Tibial nerve (tissue), 4 donors: ENCODE measurements at regions not wholly inside any gene's neighbourhood (a gene's known extent, or its start where the extent isn't known, plus 50 kb on each side); places are given as distances from the start of the nearest gene placed in this dataset.

Source experiments
- DNase-seq, 2 donors: peaks; one replicate each; pipeline ENCODE4 v3.0.0-alpha.2; 2019; ENCODE audit warnings: low spot score in 2 of 2
- H3K27ac ChIP-seq, 4 donors: fragments of 200-600 bp; sonication (generic) in 3 of 4; one replicate each; pipeline ENCODE4 v1.5.1; 2017 to 2019; ENCODE audit warnings: mild to moderate bottlenecking in 1 of 4
- H3K27me3 ChIP-seq, 2 donors: fragments of 200-600 bp; sonication (generic) in 1 of 2; one replicate each; pipeline versions ENCODE4 v1.5.1 to v1.6.0; 2017 to 2019
- H3K36me3 ChIP-seq, 3 donors: fragments of 200-600 bp; sonication (generic); one replicate each; pipeline ENCODE4 v1.5.1; 2018 to 2019
- H3K4me1 ChIP-seq, 4 donors: fragments of 200-600 bp; sonication (generic) in 3 of 4; one replicate each; pipeline ENCODE4 v1.5.1; 2017 to 2019
- H3K4me3 ChIP-seq, 4 donors: fragments of 200-600 bp; sonication (generic) in 3 of 4; one replicate each; pipeline ENCODE4 v1.5.1; 2017 to 2019; ENCODE audit warnings: mild to moderate bottlenecking in 1 of 4, moderate library complexity in 1 of 4
- H3K9me3 ChIP-seq, 4 donors: fragments of 200-600 bp; sonication (generic) in 3 of 4; one replicate each; pipeline ENCODE4 v1.5.1; 2017 to 2019
- EP300 ChIP-seq, 2 donors: sonication (generic); formaldehyde crosslinking; IDR thresholded peaks; one replicate each; pipeline ENCODE4 v1.6.1; 2017; ENCODE audit warnings: antibody characterized with exemption in 2 of 2, mild to moderate bottlenecking in 1 of 2
- POLR2A ChIP-seq, 2 donors: fragments of 450-650 bp; IDR thresholded peaks; one replicate each; pipeline ENCODE4 v1.6.1; 2017; ENCODE audit warnings: antibody characterized with exemption in 2 of 2, mild to moderate bottlenecking in 2 of 2, moderate library complexity in 2 of 2
- WGBS, 2 donors: methylation state at CpG; one replicate each; pipeline ENCODE4 v1.1.5; 2018; 5-methylcytosine and 5-hydroxymethylcytosine counted together
- TF ChIP-seq, protein P1 (sequence below), 5 experiments: fragments of 200-600 bp in 3 of 5; fragments of 450-650 bp in 2 of 5; sonication (generic) in 3 of 5; IDR thresholded peaks; one replicate each; pipeline ENCODE4 v1.5.1; 2016 to 2019; ENCODE audit warnings: antibody characterized with exemption in 5 of 5, mild to moderate bottlenecking in 3 of 5, moderate library complexity in 2 of 5

DNA sequence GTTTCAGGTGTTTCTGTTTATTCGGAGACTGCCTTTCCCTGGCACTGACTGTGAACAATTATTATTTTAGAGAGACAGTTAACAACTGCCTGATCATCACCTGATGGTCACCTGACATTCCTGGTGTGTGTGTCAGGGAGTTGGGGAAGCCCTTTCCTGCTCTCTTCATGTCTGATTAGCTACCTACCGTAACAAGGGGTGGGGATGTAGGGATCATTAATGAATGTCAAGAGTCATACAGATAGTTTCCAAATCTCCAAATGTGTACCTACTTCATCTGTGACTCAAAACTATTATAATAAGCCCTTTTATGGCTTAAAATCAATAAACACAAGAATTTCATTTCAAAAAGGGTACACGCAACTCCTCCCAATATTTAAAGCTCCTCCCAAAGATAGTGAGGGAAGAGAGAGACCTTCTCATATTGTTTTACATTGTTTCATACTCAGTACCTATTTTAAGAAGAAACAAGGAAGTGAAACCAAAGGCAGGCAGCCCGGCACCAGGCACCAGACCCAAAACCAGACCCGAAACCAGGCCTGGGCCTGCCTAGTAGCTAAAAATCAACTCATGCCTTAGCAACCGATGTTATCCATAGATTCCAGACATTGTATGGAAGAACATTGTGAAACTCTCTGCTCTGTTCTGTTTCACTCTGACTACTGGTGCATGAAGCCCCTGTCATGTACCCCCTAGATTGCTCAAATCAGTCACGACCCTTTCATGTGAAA, 844.9 kb upstream of the ALCAM start:
- Histone ChIP-seq H3K27ac (peak overlapping the region in 1 of 4 donors; percentile 53), H3K4me1 (peaks cover 0 to 4% (median 0%) of the 10 kb centered on the region in 4 donors), H3K36me3 (no peaks in the 10 kb centered on the region), H3K4me3 (no peak overlapping the region), H3K27me3 (no peaks in the 10 kb centered on the region), H3K9me3 (no peaks in the 10 kb centered on the region)
- no peak for TF ChIP-seq POLR2A (IDR thresholded peaks at IDR 0.05)
- TF ChIP-seq, protein P1, sequence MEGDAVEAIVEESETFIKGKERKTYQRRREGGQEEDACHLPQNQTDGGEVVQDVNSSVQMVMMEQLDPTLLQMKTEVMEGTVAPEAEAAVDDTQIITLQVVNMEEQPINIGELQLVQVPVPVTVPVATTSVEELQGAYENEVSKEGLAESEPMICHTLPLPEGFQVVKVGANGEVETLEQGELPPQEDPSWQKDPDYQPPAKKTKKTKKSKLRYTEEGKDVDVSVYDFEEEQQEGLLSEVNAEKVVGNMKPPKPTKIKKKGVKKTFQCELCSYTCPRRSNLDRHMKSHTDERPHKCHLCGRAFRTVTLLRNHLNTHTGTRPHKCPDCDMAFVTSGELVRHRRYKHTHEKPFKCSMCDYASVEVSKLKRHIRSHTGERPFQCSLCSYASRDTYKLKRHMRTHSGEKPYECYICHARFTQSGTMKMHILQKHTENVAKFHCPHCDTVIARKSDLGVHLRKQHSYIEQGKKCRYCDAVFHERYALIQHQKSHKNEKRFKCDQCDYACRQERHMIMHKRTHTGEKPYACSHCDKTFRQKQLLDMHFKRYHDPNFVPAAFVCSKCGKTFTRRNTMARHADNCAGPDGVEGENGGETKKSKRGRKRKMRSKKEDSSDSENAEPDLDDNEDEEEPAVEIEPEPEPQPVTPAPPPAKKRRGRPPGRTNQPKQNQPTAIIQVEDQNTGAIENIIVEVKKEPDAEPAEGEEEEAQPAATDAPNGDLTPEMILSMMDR (IDR thresholded peaks at IDR 0.05), result no peak
- no peak for TF ChIP-seq EP300 (IDR thresholded peaks at IDR 0.05)
- WGBS, 2 donors, result 73 to 75% methylated on average over 7 of the region's 7 CpGs
- DNase-seq, result no peak

DNA sequence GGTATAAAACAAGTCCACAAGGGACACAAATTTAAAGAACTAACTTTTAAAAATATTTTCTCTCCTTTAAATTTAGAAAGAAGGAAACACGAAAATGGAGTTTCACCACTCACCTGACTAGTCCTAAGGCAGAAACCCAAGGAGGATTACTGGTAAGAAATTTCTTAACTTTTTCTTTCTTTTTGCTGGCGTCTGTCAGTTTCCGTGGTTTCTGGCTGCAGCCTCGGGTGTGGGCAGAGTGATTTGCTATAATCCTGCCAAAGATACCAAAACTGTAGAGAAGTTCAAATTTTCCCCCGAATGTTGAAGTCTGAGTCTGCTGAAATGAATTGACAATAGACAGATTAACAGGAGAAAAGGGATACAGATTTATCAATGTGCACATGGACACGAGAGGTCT, 843.6 kb upstream of the ALCAM start:
- Histone ChIP-seq H3K27me3 (no peaks in the 10 kb centered on the region), H3K9me3 (no peaks in the 10 kb centered on the region), H3K36me3 (no peaks in the 10 kb centered on the region), H3K4me3 (no peak overlapping the region), H3K4me1 (peaks cover 0 to 4% (median 0%) of the 10 kb centered on the region in 4 donors), H3K27ac (no peak overlapping the region)
- WGBS, 2 donors, result 29 to 33% methylated on average over 6 of the region's 6 CpGs
- TF ChIP-seq EP300 (IDR thresholded peaks at IDR 0.05), result no peak
- TF ChIP-seq POLR2A (IDR thresholded peaks at IDR 0.05), result no peak
- TF ChIP-seq, protein P1 (IDR thresholded peaks at IDR 0.05), result no peak
- DNase-seq, result no peak

DNA sequence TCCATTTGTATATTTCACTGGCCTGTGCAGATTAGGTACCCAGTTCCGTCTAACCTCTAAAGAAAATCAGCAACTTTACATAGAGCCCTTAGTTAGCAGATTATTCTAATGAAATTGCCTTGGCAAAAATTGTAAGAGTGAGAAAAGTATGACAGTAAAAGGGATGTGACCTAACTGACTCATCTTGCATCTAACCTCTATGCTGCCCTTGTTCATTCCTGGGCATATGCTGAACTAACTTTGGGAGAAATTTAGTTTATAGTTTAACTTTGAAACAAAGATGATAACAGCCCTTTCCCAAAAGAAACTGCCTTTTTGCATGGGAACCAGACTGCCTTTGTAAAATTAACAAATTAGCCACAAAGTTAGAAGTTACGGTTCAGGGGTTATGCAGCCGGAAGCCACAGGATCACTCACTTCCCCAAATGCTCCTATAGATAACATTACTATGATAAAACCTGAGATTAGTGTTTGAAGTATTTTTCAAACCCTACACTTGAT, 839.8 kb upstream of the ALCAM start:
- Histone ChIP-seq H3K9me3 (peaks cover 0 to 9% (median 0%) of the 10 kb centered on the region in 4 donors), H3K4me1 (peaks cover 0 to 4% (median 0%) of the 10 kb centered on the region in 4 donors), H3K4me3 (no peak overlapping the region), H3K27me3 (no peaks in the 10 kb centered on the region), H3K27ac (no peak overlapping the region), H3K36me3 (no peaks in the 10 kb centered on the region)
- DNase-seq, result no peak
- TF ChIP-seq, protein P1 (IDR thresholded peaks at IDR 0.05), result no peak
- TF ChIP-seq EP300 (IDR thresholded peaks at IDR 0.05) (no peak), POLR2A (IDR thresholded peaks at IDR 0.05) (no peak)
- 63 to 93% methylated on average over 3 of the region's 3 CpGs for WGBS, 2 donors

DNA sequence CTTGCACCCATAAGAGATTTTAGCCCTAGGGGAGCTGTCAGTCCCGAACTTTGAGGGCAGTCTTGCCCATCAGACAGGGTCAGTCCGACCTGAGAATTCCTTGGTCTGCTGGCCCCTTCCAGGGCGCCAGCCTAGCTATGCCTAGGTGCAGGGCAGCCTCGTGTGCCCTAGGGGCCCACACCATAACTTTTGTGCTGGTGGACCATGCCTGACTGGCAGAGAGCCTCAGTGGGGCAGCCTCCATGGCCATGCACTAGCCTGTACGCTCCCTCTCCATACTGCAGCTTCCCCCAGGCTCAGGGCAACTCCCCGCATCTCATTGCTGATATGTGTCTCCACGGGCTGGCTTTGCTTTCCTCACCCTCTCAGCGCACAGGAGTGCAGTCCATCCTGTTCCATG, 835.8 kb upstream of the ALCAM start:
- H3K27ac ChIP-seq, result no peak overlapping the region
- no peaks in the 10 kb centered on the region for H3K27me3 ChIP-seq
- H3K9me3 ChIP-seq, result peaks cover 0 to 34% (median 0%) of the 10 kb centered on the region in 4 donors
- H3K4me3 ChIP-seq, result no peak overlapping the region
- no peaks in the 10 kb centered on the region for H3K36me3 ChIP-seq
- no peaks in the 10 kb centered on the region for H3K4me1 ChIP-seq
- 89 to 97% methylated on average over 7 to 8 of the region's 8 CpGs for WGBS, 2 donors
- TF ChIP-seq, protein P1 (IDR thresholded peaks at IDR 0.05), result no peak
- TF ChIP-seq POLR2A (IDR thresholded peaks at IDR 0.05) (no peak), EP300 (IDR thresholded peaks at IDR 0.05) (no peak)
- no peak for DNase-seq

GRCh38 chr3:104536715-104537114, 830.0 kb upstream of the ALCAM start:
- Histone ChIP-seq H3K4me1 (no peaks in the 10 kb centered on the region), H3K36me3 (no peaks in the 10 kb centered on the region), H3K4me3 (no peak overlapping the region), H3K27ac (no peak overlapping the region), H3K27me3 (no peaks in the 10 kb centered on the region), H3K9me3 (peaks cover 0 to 29% (median 0%) of the 10 kb centered on the region in 4 donors)
- TF ChIP-seq EP300 (IDR thresholded peaks at IDR 0.05), result no peak
- TF ChIP-seq, protein P1 (IDR thresholded peaks at IDR 0.05), result no peak
- no peak for DNase-seq
